Activated CD8-positive, alpha-beta memory T cell treated with anti-CD3 and anti-CD28 coated beads for 24 hours (primary cell): ENCODE measurements at regions not wholly inside any gene's neighbourhood (a gene's known extent, or its start where the extent isn't known, plus 50 kb on each side); places are given as distances from the start of the nearest gene placed in this dataset.

Experiments used
- DNase-seq: peaks from one replicate; pipeline ENCODE4 v3.0.0-alpha.2; 2020

DNA sequence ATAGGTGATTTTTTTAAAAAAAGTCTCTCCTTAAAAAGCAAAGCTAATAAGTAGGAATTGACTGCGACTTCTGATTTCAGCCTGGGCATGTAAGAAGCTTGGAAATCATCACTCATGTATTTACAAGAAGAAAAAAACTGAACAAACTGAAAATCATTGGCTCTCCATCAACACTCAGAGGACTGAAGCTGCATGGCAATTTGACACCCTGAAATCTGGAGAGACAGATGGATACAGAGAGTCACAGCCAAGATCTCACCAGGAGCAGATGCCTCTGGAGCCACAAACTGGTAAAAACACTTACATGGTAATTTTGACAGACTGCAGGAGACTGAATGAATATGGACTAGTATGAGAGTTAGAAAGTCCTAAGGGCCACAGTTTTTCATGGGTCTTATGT, 191.2 kb upstream of the TCF21 start:
- DNase-seq, result no peak

DNA sequence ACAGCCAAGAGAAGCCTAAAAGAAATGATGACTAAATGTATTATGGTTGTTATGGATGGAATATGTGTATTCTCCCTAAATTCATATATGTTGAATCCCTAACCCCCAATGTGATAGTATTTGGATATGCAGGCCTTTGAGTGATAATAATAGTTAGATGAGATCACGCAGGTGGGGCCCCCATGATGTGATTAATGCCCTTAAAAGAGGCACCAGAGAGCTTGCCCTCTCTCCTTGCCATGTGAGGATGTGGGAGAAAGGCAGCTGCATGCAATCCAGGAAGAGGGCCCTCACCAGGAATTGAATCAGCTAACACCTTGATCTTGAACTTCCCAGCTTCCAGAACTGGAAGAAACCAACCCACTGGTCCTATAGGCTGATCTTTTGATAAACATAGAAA, 190.6 kb upstream of the TCF21 start:
- DNase-seq, result no peak

DNA sequence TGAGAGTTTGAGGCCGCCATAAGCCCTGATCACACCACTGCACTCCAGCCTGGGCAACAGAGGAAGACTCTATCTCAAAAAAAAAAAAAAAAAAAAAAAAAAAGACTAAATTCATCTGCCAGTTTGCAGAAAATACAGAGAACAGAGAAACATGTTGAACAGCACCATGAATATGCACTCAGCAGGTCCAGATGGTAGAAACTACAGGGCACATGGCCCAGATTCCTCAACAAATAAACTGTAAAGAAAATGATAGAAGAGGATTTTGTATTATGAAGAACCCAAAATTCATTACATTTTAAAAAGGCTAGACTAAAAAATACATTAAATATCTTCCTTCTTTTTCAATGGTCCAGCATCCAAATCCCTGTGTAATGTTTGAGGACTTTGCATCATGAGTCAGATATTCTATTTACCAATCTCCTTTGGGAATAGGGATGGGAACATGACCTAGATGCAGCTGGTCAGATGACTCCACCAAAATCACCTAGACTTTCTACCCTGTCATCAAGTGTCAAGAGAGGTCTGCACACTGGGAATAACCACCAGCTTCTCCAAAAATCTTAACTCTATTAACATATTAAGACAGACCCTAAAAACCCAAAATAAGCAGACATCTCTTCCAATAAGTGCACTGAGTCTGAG, 189.1 kb upstream of the TCF21 start:
- DNase-seq, result no peak

DNA sequence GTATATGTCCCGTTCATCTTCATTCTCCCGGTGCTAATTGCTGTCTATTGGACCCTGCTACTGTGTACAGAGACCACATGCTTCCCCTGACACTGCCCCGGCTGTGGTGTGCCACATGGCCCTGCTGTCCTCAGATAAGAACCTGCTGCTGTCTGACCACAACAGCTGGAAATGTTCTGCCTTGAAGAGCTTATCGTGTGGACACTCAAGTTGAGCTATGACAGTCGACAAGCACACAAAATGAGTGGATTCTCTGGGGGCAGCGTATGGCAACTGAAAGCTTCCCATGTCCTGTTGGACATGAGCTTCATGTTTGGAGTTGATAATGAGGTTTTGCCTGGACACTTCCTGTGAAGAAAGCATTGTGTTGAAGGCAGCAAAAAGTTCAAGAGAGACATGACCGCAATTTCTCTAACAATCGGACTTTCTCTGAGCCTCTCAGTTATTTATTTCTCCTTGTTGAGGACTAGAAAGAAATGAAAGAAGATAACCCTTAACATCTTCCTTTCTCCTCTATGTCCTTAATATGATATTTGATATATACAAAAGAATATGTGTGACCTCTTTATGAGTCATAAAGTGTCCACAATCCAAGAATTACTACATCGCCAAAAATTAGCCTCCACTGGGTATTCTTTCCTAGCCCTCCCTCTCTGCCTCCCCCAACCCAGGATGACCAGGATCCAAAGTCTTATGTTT, 187.1 kb upstream of the TCF21 start:
- DNase-seq, result no peak

DNA sequence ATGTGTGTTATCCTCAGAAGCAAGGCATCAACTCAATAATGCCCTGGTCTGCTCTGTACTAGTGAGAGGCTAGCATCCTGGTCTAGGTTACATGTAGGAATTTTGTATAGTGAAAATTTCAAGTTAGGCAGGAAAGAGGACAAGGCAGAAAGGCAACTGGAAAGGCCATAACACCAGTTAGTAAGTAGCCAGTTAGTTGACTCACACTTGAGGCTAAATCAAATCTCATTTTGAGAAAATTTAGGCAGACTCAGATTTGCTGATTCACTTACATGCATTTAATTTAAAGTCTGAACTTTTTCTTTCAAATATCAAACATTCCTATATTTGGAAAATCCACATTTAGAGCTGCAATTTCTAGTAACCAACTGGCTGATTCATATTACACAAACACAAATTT, 184.5 kb upstream of the TCF21 start:
- no peak for DNase-seq

DNA sequence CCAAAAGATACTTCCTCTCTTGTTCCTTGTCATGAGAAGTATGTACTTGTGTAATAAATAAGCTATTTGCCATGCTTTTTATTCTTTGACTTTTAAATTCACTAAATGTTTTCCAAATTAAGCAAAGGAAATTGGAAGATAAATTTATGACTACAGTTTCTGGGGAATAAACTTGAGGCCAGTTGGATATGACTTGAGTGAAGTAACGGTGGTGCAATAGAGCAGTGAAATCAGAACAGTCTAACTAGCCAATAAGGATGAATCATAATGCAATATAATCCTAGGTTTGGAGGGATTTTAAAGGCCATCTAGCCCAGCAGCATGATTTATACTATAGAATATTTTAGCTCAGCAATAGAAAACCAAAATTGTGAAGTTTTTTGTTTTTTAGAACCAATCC, 183.8 kb upstream of the TCF21 start:
- no peak for DNase-seq

DNA sequence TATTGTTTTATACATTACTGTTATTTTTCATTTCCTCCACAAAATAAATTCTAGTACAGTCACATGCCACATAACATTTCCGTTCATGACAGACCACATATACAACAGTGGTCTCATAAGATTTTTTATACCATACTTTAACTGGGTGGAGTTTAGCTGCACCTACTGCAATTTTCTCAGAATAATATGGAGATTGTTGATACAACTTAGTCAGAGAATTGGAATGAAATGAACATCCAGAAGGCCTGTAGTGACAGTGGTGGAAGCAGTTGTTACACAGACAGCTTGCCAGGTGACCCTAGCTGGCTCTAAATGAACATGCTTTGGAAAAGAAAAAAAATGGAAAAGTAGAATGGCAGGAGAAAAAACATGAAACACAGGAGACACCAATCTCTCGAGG, 183.2 kb upstream of the TCF21 start:
- DNase-seq, result no peak

DNA sequence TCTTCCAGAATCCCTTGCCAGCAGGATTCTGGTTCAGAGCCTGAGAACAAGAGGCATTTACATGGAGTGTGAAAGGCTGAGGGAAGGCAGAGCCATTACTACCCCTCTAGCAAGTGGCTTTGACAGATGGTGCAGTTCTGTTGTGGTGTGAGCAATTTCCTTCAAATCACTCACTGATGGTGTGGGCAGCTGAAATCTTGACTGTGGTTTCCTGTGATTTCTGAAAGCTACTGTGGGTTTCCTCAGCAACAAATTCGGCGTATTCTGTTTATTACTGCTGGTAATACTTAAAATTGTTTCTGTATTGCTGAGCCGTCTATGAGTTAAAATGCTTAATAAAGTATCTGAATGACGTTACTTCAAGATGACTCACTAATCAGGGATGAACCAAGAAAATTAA, 181.5 kb upstream of the TCF21 start:
- no peak for DNase-seq

DNA sequence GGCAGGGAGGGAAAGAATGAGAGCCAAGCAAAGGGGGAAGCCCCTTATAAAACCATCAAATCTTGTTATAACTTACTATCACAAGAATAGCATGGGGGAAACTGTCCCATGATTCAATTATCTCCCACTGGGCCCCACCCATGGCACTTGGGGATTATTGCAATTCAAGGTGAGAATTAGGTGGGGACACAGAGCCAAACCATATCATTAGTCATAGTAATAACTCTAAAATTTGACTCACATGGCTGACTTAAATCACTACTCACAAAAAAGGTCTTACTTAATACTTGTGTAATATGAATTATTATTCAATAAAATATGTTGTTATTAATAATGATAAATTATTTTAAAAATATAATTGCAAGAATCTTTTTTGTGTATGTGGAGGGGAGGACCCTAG, 178.1 kb upstream of the TCF21 start:
- no peak for DNase-seq

DNA sequence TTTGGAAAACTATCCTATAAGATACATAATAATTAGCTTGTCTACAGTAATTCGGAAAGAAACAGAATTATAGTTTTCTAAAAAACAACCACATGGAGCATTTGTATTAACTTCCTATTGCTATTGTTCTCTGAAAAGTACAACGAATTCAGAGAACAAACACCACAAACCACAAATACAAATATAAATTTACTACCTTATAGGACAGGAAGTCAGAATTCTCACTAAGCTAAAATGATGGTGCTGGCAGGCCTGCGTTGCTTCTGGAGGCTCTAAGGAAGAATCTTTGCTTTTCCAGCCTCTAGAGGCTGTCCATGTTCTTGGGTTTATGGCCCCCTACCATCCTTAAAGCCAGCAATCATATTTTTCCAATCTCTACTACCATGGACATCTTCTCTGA, 173.6 kb upstream of the TCF21 start:
- no peak for DNase-seq

DNA sequence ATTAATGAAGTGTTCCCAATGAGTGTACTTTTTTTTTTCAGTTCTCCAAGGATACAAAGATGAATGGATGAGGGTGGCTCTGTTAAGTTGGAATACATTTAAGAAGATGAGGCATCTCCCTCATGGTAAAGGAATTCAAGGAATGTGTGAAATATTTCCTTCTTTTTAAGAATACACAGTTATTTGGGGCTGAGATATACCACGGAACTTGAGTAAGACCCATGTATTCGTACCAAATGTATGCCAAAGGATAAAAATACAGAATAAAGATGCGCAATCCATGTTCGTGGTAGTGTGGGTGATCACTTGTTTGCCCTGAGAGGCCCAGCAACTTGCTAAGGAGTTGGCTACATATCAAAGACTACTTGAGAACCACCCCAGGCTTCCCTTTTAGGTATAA, 164.2 kb upstream of the TCF21 start:
- no peak for DNase-seq

DNA sequence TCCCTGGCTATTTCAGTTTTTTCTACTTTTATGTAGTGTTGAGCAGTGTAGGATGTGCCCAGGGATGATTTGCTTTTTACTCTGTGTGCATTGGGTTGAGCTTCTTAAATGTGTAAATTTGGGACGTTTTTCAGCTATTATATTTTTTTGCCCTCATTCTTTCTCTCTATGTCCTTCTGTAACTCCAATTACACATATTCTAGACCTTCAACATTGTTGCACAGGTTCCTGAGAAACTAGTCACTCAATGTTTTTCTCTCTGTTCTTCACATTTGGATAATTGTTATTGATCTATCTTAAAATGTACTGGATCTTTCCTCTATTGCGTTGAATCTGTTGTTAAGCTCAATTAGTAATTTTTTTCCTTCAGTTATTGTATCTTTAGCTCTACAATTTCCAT, 162.7 kb upstream of the TCF21 start:
- DNase-seq, result no peak

DNA sequence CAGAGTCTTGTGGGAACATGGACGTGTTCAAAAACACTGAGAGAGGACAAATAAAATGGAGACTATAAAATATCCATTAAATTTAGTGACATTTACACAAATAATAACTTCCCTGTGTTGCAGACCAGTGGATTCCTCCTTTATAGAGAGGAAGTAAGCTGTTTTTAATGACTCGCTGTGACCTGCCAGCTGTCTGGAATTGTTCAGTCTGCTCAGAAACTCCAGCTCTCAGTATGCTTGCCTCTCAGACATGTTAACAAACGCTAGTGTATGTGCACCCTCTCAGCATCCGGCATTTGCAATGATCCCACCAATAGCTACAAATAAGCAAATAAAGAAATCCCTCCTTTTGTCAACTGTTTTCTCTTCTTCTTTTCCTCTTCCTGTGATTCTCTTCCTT, 158.0 kb upstream of the TCF21 start:
- no peak for DNase-seq

DNA sequence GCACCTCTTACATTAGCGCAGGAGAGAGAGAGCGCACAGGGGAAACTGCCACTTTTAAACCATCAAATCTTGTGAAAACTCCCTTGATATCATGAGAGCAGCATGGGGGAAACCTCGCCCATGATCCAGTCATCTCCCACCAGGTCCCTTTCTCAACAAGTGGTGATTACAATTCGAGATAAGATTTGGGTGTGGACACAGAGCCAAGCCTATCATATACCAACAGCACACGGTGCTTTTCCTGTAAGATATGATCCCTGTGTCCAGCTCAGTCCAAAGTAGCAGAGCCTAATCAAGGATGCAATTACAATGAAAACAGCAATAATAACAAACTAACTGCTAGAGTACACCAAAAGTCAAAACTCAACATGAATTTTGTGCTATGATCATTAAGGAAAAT, 148.7 kb upstream of the TCF21 start:
- no peak for DNase-seq

DNA sequence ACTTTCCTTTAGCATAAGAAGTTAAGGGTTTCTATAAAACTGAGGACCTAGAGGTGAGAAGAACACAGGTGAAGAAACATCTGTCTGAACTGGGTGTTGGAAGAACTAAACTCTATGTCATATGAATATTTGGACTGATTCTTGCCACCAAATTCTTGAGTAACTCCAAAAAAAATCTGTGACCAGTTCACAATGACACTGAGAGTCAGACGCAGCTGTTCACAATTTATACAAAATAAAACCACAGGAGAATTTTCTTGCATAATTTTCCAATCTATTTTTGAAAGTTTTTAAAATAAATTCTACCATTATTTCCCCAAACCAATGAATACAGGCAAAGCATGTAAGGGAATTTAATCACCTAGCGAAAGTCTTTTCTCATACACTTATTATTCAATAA, 148.1 kb upstream of the TCF21 start:
- no peak for DNase-seq

DNA sequence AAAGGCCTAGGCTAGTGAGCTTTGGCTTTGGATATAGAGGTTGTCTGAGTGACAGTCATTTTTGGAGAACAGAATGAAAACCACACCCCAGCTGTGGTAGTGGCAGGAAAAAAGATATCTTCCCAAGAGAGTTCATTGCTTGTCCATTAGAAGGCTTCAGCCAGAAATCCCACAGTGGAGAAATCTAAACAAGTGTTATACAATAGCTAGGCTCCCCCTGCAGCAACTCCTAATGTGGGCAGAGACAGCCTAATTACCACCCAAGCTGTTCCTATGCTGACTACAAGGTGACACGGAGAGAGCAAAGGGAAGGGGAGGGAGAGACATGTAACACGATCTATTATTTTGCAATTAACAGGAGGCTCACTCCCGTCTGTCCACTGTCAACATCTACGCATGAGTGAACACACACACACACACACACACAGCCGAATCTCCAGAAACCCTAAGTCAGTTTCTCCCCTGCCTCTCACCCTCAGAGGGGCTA, 147.5 kb upstream of the TCF21 start:
- no peak for DNase-seq

DNA sequence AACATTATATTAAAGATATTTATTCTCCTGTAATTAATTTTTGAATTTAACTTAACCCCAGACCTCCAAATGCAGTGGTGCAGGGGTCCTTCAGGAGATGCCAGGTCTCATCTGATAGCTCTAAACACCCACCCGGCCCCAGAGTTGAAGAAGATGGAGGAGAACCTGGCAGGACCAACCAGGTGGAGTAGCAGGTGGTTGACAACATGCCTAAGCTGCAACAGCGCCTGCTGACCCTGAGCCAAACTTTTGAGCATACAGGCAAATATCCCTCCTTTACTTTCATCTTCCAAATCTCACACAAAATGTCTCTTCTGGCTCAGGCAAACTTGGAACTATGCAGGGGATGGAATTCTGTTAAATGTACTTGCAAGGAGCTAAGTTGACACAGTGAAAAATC, 145.3 kb upstream of the TCF21 start:
- no peak for DNase-seq

DNA sequence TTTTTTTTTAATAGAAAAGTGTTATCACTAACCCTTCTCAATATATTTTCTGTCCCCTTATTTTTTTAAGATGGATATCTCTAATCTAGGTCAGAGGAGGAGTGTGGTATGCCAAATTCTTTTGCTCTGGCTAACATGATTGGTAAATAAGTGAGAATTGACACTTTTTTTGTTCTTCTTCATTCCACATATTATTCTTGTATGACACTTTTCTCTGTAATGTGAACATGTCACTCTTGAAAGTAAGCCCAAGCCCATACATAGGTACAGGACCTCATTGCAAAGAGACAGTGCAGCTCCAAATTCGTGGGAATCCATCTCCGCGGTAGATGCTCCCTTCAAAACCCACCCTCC, 142.5 kb upstream of the TCF21 start:
- DNase-seq, result no peak

DNA sequence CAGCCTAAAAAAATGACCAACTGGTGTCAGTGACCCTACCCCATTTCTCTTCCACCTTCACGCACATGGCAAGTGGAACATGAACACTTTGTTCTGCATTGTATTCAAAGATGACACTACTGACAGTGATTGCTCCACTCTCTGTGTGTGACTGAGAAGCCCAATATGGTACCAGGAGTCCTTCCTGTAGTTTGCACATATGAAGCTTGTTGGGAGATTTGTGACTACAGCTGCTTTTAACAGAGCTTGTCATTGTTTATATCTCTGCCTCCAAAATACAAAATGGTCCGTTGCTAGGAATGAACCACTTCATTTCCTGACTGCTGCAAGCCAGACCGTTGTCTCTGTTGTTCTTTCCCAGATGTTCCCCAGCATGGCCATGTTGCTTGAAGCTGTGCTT, 140.3 kb upstream of the TCF21 start:
- no peak for DNase-seq

DNA sequence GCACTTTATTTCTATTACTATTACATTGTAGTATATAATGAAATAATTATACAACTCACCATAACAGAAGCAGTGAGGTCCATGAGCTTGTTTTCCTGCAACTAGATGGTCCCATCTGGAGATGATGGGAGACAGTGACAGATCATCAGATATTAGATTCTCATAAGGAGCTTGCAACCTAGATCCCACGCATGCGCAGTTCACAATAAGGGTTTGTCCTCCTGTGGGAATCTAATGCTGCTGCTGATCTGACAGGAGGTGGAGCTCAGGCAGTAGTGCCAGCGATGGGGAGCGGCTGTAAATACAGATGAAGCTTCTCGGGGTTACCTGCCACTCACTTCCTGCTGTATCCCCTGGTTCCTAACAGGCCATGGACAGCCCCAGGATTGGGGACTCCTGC, 139.5 kb upstream of the TCF21 start:
- DNase-seq, result no peak

DNA sequence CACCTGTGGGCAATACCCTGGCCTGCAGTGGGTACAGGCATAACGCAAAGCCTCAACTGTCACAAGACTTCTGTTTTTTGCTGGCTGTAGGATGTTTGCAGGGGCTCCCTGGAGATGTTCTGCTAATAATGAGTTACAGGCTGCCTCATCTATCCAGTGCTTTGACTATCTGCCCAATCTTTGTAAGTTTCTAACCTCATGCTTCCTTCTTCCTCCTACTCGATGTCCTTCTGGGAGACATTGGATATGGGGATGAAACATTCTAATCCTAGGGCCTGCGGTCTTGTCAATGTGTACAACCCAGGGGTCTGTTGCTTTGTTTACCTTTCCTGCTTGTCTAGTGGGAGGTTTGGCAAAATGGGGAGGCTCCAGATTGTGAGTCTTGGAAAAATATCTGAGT, 136.8 kb upstream of the TCF21 start:
- DNase-seq, result no peak

DNA sequence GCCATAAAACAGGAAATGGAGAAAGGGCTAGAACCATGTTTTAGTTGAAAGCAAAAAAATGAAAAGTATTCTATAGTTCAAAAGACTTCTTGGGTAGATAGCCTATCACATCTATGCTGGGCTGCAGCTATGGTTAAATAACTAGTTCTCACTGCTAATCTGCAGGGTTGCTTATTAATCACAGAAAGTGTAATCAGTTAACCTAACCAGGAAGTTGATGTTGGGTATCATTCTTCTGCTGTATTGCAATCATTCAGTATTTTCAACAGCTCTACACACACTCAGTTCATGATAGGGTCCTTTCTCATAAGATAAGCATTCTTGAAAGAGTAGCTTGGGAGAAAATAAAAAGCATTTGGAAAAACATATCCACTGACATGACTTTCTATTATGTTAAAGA, 135.2 kb upstream of the TCF21 start:
- DNase-seq, result no peak

DNA sequence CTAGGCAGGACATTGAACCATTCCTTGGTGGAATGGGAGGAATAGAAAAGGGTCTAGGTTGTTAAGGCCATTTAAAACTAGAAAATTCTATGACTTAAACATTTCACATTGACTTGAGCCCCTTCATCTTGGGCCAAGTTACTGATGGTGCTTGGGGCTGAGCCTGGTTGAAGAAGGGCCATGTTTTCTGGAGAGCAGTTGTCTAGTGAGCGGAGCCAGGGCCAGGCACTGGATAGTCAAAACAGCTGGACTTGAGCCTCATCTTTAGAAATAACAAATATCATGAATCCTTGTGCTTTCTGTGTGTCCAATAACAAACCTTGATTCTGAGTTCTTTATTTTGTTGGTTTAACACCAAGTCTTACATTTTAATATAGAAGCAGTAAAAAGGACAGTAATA, 134.6 kb upstream of the TCF21 start:
- DNase-seq, result no peak

DNA sequence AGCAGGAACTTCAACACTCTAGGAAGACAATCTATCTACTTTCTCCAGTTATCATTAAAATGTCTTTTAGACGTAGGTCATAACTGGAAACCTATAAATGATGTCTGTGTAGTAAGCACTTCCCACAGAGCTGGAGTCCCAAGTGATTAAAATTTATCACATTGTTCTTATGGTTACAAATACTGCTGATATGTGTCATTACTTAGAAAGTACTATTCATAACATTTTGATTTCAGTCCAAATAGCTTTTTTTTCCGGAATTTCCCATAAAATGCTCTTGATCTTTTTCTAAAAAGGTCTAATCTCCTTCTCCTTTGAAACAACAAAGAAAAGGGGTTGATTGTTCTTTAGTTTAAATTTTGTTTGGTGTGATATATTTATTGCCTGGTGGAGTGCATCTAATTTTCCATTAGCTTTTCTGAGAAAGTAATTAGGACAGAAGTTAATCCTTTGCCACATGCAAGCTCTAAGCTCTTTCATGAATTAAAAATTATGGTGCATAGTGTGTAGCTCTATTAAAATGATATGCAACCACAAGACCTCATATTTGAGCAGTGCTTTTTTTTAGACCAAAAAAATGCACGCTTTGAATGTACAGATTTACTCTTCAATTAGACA, 132.7 kb upstream of the TCF21 start:
- no peak for DNase-seq

DNA sequence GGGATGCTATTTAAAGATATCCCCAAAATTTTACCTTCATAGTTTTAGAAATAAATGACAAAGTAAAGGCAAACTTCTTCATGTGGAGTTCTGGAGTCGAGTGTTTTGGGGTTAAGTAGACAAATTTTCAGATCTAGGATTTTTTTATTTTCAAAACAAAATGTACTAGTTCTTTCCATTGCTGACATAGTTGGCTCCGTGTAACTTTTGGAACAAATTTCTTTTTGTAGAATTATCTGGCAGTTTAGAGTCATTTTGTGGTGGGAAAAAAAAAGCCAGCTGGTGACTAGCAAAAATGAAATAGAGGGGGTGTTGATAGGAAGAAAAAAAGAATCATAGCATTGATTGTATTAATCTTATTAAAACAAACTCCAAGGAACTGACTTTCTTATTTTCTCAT, 131.6 kb upstream of the TCF21 start:
- DNase-seq, result no peak
